Kidney tubule cell (primary cell): ENCODE measurements at regions not wholly inside any gene's neighbourhood (a gene's known extent, or its start where the extent isn't known, plus 50 kb on each side); places are given as distances from the start of the nearest gene placed in this dataset.
A peak's percentile ranks its signal among the peaks of the same experiment; 100 is the strongest.
"Not testable (repeated sequence)": the region's sequence is repeated elsewhere in the genome, so short reads cannot be mapped to it uniquely, and the experiment has no call there.

Experiments
- DNase-seq: peaks from one replicate; pipeline ENCODE4 v3.0.0-alpha.2; 2018; ENCODE audit warnings: low spot score

GRCh38 chr1:148263906-148264255 is 111.8 kb upstream of the NBPF11 start:
- no peak for DNase-seq

GRCh38 chr1:148263128-148263905 is 111.2 kb upstream of the NBPF11 start:
- peak; percentile 97 for DNase-seq

GRCh38 chr1:148261684-148262083 is 109.6 kb upstream of the NBPF11 start:
- not testable (repeated sequence) for DNase-seq

- not testable (repeated sequence) for DNase-seq
Observed at GRCh38 chr1:148257886-148258285, 105.8 kb upstream of the NBPF11 start.

GRCh38 chr1:148254611-148255429 is 102.7 kb upstream of the NBPF11 start:
- peak; percentile 23 for DNase-seq

GRCh38 chr1:148253808-148254207 is 101.7 kb upstream of the NBPF11 start:
- peak; percentile 33 for DNase-seq

GRCh38 chr1:148248798-148249197 is 96.7 kb upstream of the NBPF11 start:
- not testable (repeated sequence) for DNase-seq

GRCh38 chr1:148246258-148246861 is 94.3 kb upstream of the NBPF11 start:
- not testable (repeated sequence) for DNase-seq

GRCh38 chr1:148245843-148246242 is 93.8 kb upstream of the NBPF11 start:
- DNase-seq: not testable (repeated sequence)

- DNase-seq: not testable (repeated sequence)
Observed at GRCh38 chr1:148245443-148245842, 93.4 kb upstream of the NBPF11 start.

- DNase-seq: not testable (repeated sequence)
Observed at GRCh38 chr1:148233250-148233649, 81.2 kb upstream of the NBPF11 start.

GRCh38 chr1:148228846-148229245 is 76.8 kb upstream of the NBPF11 start:
- not testable (repeated sequence) for DNase-seq

- not testable (repeated sequence) for DNase-seq
Observed at GRCh38 chr1:148222399-148223159, 70.5 kb upstream of the NBPF11 start.

- not testable (repeated sequence) for DNase-seq
Observed at GRCh38 chr1:148221593-148221992, 69.5 kb upstream of the NBPF11 start.

- not testable (repeated sequence) for DNase-seq
Observed at GRCh38 chr1:148219229-148219628, 67.1 kb upstream of the NBPF11 start.

GRCh38 chr1:148211191-148211590 is 59.1 kb upstream of the NBPF11 start:
- not testable (repeated sequence) for DNase-seq

GRCh38 chr1:148210624-148211023 is 58.5 kb upstream of the NBPF11 start:
- DNase-seq: not testable (repeated sequence)

- DNase-seq: not testable (repeated sequence)
Observed at GRCh38 chr1:148210166-148210565, 58.1 kb upstream of the NBPF11 start.

GRCh38 chr1:148202013-148202412 is 49.9 kb upstream of the NBPF11 start:
- DNase-seq: not testable (repeated sequence)
